AG20443 (cell line): ENCODE measurements at regions not wholly inside any gene's neighbourhood (a gene's known extent, or its start where the extent isn't known, plus 50 kb on each side); places are given as distances from the start of the nearest gene placed in this dataset.
A peak's percentile ranks its signal among the peaks of the same experiment; 100 is the strongest.

Experiments
- DNase-seq: peaks from one replicate; pipeline ENCODE4 v3.0.0; 2012; ENCODE audit warnings: low spot score, mixed read lengths

DNA sequence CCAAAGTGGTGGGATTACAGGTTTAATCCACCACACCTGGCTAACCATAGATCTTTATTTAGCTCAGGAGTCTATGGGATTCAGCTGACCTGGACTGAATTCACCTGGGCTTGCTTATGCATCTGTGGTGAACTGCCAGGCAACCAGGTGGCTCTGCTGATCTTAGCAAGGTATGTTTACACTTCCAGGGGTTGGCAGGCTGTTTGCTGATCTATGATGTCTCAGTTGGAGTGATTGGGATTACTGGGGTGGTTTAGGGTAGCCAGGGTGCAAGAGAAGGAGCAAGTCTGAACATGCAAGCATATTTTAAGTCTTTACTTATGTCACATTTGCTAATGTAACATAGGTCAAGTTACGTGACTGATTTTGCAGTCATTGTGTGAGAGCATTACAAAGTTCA lies 63.6 kb upstream of the JAK2 start:
- DNase-seq, result no peak

DNA sequence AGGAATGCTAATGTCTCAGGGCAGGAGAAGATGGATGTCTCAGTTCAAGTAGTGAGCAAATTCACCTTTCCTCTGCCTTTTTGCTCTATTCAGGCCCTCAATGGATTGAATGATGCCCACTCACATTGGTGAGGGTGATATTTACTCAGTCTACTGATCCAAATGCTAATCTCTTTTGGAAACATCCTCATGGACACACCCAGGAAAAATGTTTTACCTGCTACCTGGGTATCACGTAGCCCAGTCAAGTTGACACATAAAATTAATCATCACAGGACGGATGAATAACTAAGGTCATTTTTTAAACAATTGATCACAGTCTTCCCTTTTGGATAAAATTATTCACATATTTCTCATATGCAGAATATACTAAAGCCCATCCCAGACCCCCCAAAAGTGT lies 63.0 kb upstream of the JAK2 start:
- no peak for DNase-seq

DNA sequence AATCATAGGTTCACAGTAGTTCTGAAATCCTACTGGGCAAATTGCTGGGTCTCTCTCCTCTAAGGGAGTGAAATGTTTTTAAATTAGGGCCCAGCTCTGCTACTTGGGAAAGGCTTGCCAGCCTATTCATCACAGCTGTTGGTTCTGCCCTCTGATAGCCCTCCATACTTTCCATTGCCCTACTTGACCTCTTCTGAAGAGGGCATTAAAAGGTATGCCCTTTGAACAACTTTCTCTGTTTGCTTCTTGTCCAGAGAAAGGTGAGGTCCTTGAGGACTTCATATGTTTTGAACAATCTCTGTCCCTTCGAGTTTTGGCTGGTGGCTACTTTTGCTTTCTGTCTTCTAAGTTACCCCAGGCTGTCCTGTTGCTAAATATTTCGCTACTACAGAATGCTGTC lies 62.3 kb upstream of the JAK2 start:
- no peak for DNase-seq

DNA sequence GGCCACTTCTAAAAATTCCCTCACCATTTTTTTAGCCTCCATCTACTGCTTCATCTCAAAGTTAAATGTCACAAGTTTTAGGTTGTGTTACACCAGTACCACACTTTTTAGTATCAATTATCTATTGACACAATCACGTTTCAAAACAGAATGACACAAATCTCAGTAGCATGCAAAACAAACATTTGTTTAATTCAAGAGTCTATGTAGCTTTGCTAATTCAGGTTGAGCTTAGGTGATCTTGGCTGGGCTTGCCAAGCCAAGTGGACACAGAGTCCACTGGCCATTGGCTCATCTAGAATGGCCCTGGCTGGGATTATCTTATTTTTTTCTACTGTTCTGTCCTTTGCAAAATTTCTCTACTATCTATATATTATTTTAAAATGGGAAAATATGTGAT lies 61.9 kb upstream of the JAK2 start:
- DNase-seq, result no peak

DNA sequence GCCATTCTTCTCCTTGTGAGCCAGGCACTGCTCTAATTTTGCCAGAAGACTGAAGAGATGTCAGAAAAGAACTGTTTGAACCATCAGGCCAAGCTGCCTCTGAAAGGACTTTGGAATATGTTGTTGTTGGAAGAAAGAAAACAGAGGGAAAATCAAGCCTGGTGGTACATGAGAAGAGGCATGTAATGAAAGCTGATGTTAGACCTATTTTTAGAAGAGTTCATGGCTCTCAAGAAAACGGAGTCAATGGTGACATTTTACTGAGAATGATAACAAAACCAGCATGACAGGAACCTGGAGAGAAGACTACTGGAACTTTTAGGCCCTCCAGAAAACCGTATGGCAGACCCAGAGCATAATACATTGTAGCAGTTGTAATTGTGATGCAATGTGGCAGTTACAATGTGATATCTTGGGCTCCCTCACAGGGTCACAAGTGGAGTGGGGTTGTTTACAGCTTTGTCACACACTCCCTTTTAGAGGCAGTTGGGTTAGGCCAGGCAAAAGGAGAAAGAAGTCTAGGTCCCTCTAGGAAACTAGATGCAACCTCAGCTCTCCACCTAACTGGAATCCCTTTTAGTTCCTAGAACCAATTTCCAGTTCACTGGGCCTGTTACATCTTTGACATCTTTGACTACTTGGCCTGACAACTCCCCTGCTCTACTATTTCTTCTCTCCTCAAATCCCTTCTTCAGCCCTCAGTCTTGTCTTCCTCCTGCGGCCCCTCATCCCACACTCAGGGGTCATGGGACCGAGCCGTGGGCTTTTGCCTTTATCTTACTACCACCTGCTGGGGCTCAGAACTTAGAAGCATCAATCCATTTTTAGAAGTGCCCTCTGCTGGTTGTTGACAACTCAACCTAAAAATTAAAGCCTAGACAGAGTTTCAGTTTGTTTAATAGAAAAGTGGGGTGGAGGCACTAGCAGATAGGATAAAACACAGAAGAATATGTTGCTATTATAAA lies 61.2 kb upstream of the JAK2 start:
- no peak for DNase-seq

DNA sequence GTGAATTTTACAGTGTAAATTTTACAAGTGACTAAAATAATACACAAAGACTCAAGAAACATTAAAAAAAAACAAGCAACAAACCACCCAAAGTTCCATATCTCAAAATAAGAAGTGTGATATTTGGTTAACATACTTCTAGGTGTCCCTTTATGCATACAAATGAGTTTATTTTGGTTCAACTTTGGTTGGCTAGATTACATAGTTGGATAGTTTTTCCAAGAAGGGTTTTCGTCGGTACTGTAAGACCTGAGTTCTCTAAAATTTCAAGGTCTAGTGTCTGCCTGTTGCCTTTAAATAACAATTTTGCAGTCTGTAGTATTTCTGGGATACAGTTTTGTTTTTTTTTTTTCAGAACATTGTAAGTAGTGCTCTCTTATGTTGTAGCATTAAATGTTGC lies 58.8 kb upstream of the JAK2 start:
- no peak for DNase-seq

DNA sequence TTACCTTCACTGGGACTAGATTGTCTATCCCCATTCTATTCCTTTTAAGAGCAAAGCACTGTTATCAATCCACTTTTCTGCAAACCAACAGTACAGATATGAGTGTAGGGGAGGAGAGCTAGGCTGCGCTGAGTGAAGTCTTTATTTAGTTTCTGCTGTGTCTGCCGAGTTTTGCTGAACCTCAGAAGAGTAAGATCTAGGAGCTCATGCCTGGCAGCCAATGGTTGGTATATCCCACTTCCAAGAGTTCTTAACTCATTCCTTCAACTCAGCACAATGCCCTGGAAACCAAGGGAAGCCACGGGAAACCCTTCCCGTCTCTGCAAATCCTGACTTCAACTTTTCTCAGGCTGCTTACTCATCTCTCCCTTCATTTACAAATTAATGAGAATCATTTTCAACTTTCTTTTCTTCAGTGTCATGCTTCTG lies 58.0 kb upstream of the JAK2 start:
- DNase-seq, result no peak

DNA sequence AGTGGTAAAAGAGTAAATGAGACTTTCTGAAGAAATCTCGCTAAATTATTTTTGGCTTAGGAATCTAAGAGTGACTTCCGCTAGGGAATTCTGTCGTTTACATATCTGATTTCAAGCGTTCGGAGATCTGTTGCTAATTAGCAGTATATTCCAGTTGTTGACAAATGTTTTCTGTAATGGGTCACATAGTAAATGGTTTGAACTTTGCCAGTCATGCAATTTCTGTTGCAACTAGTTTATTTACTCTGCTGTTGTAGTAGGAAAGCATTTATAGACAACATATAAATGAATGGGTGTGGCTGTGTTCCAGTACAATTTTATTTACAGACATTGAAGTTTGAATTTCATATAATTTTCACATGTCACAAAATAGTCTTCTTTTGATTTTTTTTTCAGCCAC lies 57.4 kb upstream of the JAK2 start:
- no peak for DNase-seq

DNA sequence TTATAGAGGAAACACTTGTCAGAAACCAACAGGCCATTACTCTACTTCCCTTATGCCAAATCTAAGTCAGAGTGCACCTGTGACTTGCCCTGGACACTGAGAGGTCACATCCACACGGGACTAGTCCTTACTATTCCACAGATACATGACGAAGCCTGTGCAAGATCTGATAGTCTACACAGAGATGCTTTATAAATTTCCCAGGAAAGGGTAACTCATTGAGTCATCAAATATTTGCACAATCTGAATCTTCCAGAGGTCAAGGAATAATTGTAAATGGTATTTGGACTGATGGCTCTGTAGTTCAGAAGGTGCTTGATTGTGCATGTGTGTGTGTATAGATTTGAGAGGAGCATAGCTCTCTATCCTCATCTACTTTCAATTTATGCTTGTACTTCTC lies 55.2 kb upstream of the JAK2 start:
- no peak for DNase-seq

DNA sequence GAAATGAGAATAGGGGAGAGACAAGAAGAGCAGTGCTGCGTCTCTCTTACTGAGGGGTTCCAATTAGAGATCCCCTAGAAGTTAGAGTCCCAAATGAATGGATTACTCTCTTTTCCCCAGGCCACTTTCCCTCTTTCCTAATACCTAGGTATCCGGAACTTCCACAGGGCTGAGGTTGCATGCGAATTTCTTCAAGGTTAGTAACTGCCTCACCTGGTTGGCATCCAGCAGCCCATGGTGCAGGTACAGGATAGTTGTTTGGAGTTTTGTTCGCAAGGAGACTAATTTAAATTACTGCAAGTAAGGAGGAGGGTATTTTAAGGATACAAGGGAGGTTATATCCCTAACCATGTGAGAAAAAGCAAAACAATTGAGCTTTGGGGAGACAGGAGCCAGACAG lies 52.4 kb upstream of the JAK2 start:
- no peak for DNase-seq

DNA sequence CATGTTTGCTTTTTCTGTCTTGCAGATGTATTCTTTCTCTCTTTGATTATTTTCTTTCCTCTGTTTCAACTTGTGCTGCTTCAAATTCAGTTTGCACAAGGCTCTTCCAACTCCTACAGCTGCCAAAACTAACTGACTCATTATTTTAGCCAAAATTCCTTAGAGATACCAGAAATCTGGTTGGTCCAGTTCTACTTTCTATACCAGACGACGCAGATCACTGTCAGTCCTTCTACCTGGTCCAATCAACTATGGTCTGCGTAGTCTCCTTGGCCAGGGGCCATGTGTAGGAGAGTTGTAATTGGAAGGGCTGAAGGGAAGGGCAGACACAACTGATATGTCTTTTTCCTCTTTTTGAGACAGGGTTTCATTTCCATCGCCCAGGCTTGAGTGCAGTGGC lies 51.9 kb upstream of the JAK2 start:
- peak; percentile 39 for DNase-seq

DNA sequence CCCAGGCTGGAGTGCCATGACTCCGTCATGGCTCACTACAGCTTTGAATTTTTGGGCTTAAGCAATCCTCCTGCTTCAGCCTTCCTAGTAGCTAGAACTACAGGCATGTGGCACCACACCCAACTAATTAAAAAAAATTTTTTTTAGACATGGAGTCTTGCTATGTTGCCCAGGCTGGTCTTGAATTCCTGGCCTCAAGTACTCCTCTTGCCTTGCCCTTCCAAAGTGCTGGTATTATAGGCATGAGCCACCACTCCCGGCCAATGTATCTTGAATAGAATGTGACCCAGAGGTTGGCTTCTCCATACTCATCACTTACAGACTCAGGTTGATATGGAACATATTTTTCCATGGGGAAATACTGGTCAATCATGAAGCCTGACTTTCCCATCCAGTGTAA lies 51.2 kb upstream of the JAK2 start:
- DNase-seq, result no peak

DNA sequence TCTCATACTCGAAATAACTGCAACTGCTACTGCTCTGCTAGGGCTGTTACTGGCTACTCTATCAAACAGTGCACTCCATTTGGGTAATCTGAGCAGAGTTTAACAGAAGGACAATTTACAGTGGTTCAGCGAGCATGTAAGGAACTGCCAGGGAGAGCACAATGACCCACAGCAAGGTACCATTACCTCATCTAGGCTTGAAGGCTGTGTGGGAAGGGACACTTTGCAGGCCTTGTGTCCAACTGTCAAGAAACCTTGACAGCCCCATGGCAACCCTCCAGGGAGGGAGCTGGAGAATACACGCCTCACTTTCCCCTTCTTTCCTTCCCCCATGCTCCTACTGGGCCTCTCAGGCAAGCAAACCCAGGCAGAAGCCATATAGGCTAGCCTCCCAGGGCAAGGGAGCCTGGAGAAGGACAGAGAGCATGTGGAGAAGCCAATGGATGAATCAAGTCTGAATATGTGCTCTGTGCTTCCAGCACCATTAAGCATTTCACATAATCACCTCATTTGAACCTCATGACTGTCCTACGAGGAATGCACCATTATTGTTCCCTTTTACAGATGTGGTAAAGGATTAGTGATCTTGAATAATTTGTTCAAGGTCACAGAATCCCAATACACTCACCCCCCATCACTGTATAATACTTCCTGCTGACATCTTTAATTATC lies 49.9 kb upstream of the JAK2 start:
- no peak for DNase-seq
